Lower leg skin (tissue), 3 donors: ENCODE measurements at regions not wholly inside any gene's neighbourhood (a gene's known extent, or its start where the extent isn't known, plus 50 kb on each side); places are given as distances from the start of the nearest gene placed in this dataset.

Experiments
- POLR2A ChIP-seq, 2 donors: fragments of 450-650 bp; IDR thresholded peaks; one replicate each; pipeline ENCODE4 v1.6.1; 2016 to 2017; ENCODE audit warnings: antibody characterized with exemption in 2 of 2, mild to moderate bottlenecking in 1 of 2, moderate library complexity in 1 of 2
- TF ChIP-seq, protein P1 (sequence below), 3 donors: fragments of 450-650 bp; IDR thresholded peaks; one replicate each; pipeline ENCODE4 v1.5.1; 2016; ENCODE audit warnings: antibody characterized with exemption in 3 of 3, mild to moderate bottlenecking in 3 of 3, moderate library complexity in 2 of 3

DNA sequence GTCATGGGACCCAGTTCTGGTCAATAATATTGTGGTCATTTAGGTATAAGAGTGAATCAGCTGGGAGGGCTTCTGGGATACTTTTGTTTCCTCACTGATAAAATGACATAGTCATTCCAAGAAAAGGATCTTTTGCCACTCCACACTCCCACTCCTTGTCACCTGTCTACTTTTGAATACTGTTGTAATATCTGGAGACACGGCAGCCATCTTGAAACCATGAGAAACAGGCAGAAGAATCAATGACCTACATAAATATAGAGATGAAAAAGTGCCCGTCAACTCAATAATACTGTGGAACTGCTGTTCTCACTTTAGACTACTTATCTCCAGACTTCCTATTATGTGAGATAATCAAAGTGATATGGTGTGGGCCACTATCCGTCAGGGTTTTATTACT, 154.2 kb downstream of the CCDC34 start:
- TF ChIP-seq, protein P1, sequence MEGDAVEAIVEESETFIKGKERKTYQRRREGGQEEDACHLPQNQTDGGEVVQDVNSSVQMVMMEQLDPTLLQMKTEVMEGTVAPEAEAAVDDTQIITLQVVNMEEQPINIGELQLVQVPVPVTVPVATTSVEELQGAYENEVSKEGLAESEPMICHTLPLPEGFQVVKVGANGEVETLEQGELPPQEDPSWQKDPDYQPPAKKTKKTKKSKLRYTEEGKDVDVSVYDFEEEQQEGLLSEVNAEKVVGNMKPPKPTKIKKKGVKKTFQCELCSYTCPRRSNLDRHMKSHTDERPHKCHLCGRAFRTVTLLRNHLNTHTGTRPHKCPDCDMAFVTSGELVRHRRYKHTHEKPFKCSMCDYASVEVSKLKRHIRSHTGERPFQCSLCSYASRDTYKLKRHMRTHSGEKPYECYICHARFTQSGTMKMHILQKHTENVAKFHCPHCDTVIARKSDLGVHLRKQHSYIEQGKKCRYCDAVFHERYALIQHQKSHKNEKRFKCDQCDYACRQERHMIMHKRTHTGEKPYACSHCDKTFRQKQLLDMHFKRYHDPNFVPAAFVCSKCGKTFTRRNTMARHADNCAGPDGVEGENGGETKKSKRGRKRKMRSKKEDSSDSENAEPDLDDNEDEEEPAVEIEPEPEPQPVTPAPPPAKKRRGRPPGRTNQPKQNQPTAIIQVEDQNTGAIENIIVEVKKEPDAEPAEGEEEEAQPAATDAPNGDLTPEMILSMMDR (IDR thresholded peaks at IDR 0.05): no peak
- TF ChIP-seq POLR2A (IDR thresholded peaks at IDR 0.05): no peak
